Hepatocyte (in vitro differentiated cells): ENCODE measurements at regions not wholly inside any gene's neighbourhood (a gene's known extent, or its start where the extent isn't known, plus 50 kb on each side); places are given as distances from the start of the nearest gene placed in this dataset.

Source experiments
- DNase-seq: peaks from one replicate; pipeline ENCODE4 v3.0.0-alpha.2; 2016; ENCODE audit warnings: low spot score
- H2AFZ ChIP-seq: fragments of 200-600 bp; sonication (generic); 2 replicates; pipeline ENCODE4 v1.6.0; 2016; ENCODE audit warnings: antibody characterized with exemption, mild to moderate bottlenecking
- H3K27ac ChIP-seq: fragments of 200-600 bp; sonication (generic); 2 replicates; pipeline ENCODE4 v1.5.1; 2016; ENCODE audit warnings: mild to moderate bottlenecking
- H3K27me3 ChIP-seq: fragments of 200-600 bp; sonication (generic); 2 replicates; pipeline ENCODE4 v1.6.1; 2016
- H3K36me3 ChIP-seq: fragments of 200-600 bp; sonication (generic); replicated peaks from 2 replicates; pipeline ENCODE4 v1.5.1; 2016; ENCODE audit warnings: low read depth; ENCODE audit not compliant: insufficient read depth
- H3K4me1 ChIP-seq: fragments of 200-600 bp; sonication (generic); 2 replicates; pipeline ENCODE4 v1.5.1; 2016; ENCODE audit warnings: mild to moderate bottlenecking, moderate library complexity; ENCODE audit not compliant: insufficient read depth
- H3K4me2 ChIP-seq: fragments of 200-600 bp; sonication (generic); 2 replicates; pipeline ENCODE4 v1.6.0; 2016
- H3K4me3 ChIP-seq: fragments of 200-600 bp; sonication (generic); 2 replicates; pipeline ENCODE4 v1.5.1; 2016; ENCODE audit warnings: mild to moderate bottlenecking
- H3K79me2 ChIP-seq: fragments of 200-600 bp; sonication (generic); 2 replicates; pipeline ENCODE4 v1.6.0; 2017; ENCODE audit warnings: mild to moderate bottlenecking
- H3K9me2 ChIP-seq: fragments of 200-600 bp; sonication (generic); replicated peaks from 2 replicates; pipeline ENCODE4 v1.6.0; 2017; ENCODE audit warnings: mild to moderate bottlenecking; ENCODE audit not compliant: insufficient read depth
- H3K9me3 ChIP-seq: fragments of 200-600 bp; sonication (generic); 2 replicates; pipeline ENCODE4 v1.5.1; 2016; ENCODE audit warnings: low read depth, mild to moderate bottlenecking
- H4K20me1 ChIP-seq: fragments of 200-600 bp; sonication (generic); 2 replicates; pipeline ENCODE4 v1.6.0; 2016; ENCODE audit warnings: mild to moderate bottlenecking; ENCODE audit not compliant: insufficient read depth, poor library complexity, severe bottlenecking
- CTCF ChIP-seq: fragments of 200-600 bp; sonication (generic); IDR thresholded peaks from 2 replicates; pipeline ENCODE4 v1.5.1; 2016; ENCODE audit warnings: antibody characterized with exemption, mild to moderate bottlenecking; ENCODE audit not compliant: poor library complexity
- EZH2 ChIP-seq: fragments of 200-600 bp; sonication (generic); IDR thresholded peaks from 2 replicates; pipeline ENCODE4 v1.6.1; 2016; ENCODE audit warnings: antibody characterized with exemption, mild to moderate bottlenecking, borderline replicate concordance
- EZH2phosphoT487 ChIP-seq: fragments of 200-600 bp; sonication (generic); IDR thresholded peaks from one replicate; pipeline ENCODE4 v1.6.1; 2018; ENCODE audit warnings: antibody characterized with exemption, mild to moderate bottlenecking, low read depth, moderate library complexity; ENCODE audit not compliant: unreplicated experiment, severe bottlenecking
- WGBS: methylation state at CpG from one replicate; pipeline ENCODE4 v1.1.6; 2016; ENCODE audit warnings: low lambda C conversion rate; ENCODE audit errors: missing lambda C conversion rate; 5-methylcytosine and 5-hydroxymethylcytosine counted together

GRCh38 chr13:29999492-30000369 lies 149.3 kb upstream of the UBL3 start:
- 85% methylated on average over 18 of the region's 18 CpGs for WGBS
- TF ChIP-seq EZH2phosphoT487 (no peak), EZH2 (no peak), CTCF (no peak)
- Histone ChIP-seq H3K4me2 (no peak overlapping the region), H2AFZ (no peak overlapping the region), H3K4me3 (no peak overlapping the region), H3K9me2 (no peaks in the 10 kb centered on the region), H3K27ac (no peak overlapping the region), H4K20me1 (no peaks in the 10 kb centered on the region), H3K27me3 (no peaks in the 10 kb centered on the region), H3K9me3 (no peaks in the 10 kb centered on the region), H3K36me3 (no peaks in the 10 kb centered on the region), H3K4me1 (no peaks in the 10 kb centered on the region), H3K79me2 (no peaks in the 10 kb centered on the region)
- DNase-seq: no peak

- Histone ChIP-seq H3K27ac (no peak overlapping the region), H3K4me2 (no peak overlapping the region), H3K9me3 (no peaks in the 10 kb centered on the region), H3K4me3 (no peak overlapping the region), H4K20me1 (no peaks in the 10 kb centered on the region), H3K79me2 (no peaks in the 10 kb centered on the region), H3K36me3 (no peaks in the 10 kb centered on the region), H2AFZ (no peak overlapping the region), H3K4me1 (no peaks in the 10 kb centered on the region), H3K27me3 (no peaks in the 10 kb centered on the region), H3K9me2 (no peaks in the 10 kb centered on the region)
- TF ChIP-seq EZH2phosphoT487: no peak
- TF ChIP-seq EZH2: no peak
- no peak for TF ChIP-seq CTCF
- no peak for DNase-seq
- 65% methylated on average over 8 of the region's 8 CpGs for WGBS
Measured at GRCh38 chr13:29996316-29996715, 145.9 kb upstream of the UBL3 start.

- H3K79me2 ChIP-seq: no peaks in the 10 kb centered on the region
- no peaks in the 10 kb centered on the region for H3K9me2 ChIP-seq
- no peak overlapping the region for H3K4me3 ChIP-seq
- H3K27ac ChIP-seq: no peak overlapping the region
- no peaks in the 10 kb centered on the region for H3K36me3 ChIP-seq
- H3K4me2 ChIP-seq: no peak overlapping the region
- no peak for TF ChIP-seq EZH2phosphoT487
- TF ChIP-seq EZH2: no peak
- no peak for TF ChIP-seq CTCF
- no peaks in the 10 kb centered on the region for H3K27me3 ChIP-seq
- H2AFZ ChIP-seq: no peak overlapping the region
- no peaks in the 10 kb centered on the region for H3K4me1 ChIP-seq
- no peak for DNase-seq
- 64% methylated on average over 10 of the region's 10 CpGs for WGBS
- H4K20me1 ChIP-seq: no peaks in the 10 kb centered on the region
- no peaks in the 10 kb centered on the region for H3K9me3 ChIP-seq
Measured at GRCh38 chr13:29994911-29995595, 144.6 kb upstream of the UBL3 start.
